Urinary bladder (tissue), 4 donors: ENCODE measurements at regions not wholly inside any gene's neighbourhood (a gene's known extent, or its start where the extent isn't known, plus 50 kb on each side); places are given as distances from the start of the nearest gene placed in this dataset. TPM values are rescaled to one million over a fixed set of nuclear protein-coding genes. Genes with fewer than 3 reads are reported as not detected.
A peak's percentile ranks its signal among the peaks of the same experiment; 100 is the strongest.

Experiments
- DNase-seq: peaks from one replicate; pipeline ENCODE4 v3.0.0-alpha.2; 2015; ENCODE audit errors: extremely low spot score
- H3K27ac ChIP-seq: one replicate; pipeline ENCODE4 v1.5.1; 2013; ENCODE audit warnings: low read depth, mild to moderate bottlenecking, moderate library complexity
- H3K36me3 ChIP-seq: one replicate; pipeline ENCODE4 v1.6.1; 2013; ENCODE audit warnings: mild to moderate bottlenecking, moderate library complexity; ENCODE audit not compliant: insufficient read depth
- H3K4me1 ChIP-seq: one replicate; pipeline ENCODE4 v1.6.1; 2013; ENCODE audit warnings: mild to moderate bottlenecking, moderate library complexity; ENCODE audit not compliant: insufficient read depth
- H3K4me3 ChIP-seq: one replicate; pipeline ENCODE4 v1.5.1; 2013; ENCODE audit warnings: low read depth, low read length
- WGBS: extraction: QIAGEN DNeasy Blood & Tissue Kit; methylation state at CpG from one replicate; pipeline ENCODE4 v1.1.7; 2013; 5-methylcytosine and 5-hydroxymethylcytosine counted together
- small RNA-seq: library from RNA; depleted of rRNA; stranded (forward); fragments of <200 nt; gene quantifications from one replicate; pipeline ENCODE3, GENCODE V24; 2014
- donor health status: healthy with polysubstance abuse.
- donor health status: healthy.

DNA sequence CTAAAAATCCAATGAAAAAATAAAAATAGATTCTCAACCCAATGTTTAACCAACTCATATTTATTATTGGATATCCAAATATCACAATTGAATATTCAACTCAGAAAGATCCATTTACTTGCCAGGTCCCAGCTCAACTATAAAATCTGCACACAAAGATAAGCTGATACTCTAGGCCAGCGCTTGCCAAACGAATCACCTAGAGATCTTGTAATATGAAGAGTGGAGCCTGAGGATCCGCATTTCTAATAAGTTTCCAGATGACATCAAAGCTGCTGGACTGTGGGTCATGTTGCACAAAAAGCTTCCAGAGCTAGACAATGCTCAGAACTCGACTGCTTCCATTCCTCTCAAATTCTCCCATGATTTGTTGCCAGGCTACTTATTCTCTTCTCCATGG lies 51.7 kb upstream of the HSF2 start:
- DNase-seq: no peak
- Histone ChIP-seq H3K27ac (no peak overlapping the region), H3K36me3 (no peaks in the 10 kb centered on the region), H3K4me3 (no peak overlapping the region), H3K4me1 (no peaks in the 10 kb centered on the region)
- 63% methylated on average over 4 of the region's 4 CpGs for WGBS

Small RNA genes in the stretch of these regions (small RNA-seq; reads per million reads assigned to genes)
- not detected for gene AL603865.2
- gene RNU1-18P: 0.47 reads per million, percentile 43 among the genes with 10 or more reads in this experiment
- not detected for gene RNU2-8P
- gene RNU4-76P: not detected
